Fibroblast of gingiva (primary cell): ENCODE measurements at regions not wholly inside any gene's neighbourhood (a gene's known extent, or its start where the extent isn't known, plus 50 kb on each side); places are given as distances from the start of the nearest gene placed in this dataset.

Experiments
- DNase-seq: peaks from one replicate; pipeline ENCODE4 v3.0.0-alpha.2; 2011; ENCODE audit warnings: low read depth

DNA sequence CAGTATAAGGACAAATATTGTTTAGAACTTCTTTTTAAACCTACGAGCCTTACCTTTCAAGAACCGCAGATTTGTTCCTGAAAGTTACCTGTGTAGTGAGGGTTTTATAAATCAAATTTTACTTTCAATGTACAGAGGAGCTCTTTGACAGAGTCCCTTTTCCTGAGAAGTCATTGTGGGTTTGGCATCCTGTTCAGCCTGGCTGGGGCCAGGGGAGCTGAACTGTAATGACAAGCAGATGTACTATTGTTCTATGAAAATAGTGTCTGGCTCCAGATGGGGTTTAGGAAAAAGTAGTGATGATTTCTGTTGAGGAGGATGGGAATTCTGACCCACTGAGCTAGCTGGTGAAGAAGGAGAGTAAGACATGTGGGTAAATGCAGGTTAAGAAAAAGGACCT is 196.2 kb upstream of the PGRMC2 start:
- DNase-seq = peak; percentile 77

DNA sequence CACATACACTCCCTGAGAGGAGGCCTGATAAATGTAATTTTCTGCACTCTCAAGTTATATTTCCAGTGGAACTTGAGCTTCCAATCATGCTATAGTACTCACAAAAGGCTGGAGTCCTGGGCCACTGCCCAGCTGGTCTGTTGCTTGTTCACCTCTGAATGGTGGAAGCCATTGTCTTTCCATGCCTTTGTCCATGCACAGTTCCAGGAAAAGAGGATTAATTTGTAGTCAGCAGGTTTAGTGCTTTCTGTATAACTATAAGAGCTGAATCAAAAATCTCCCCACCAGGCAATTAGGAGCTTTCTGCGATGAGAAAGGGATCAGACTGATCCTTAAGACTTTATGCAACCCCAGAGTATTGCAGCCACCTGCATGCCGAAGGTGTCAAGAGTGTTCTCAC is 195.4 kb upstream of the PGRMC2 start:
- no peak for DNase-seq

DNA sequence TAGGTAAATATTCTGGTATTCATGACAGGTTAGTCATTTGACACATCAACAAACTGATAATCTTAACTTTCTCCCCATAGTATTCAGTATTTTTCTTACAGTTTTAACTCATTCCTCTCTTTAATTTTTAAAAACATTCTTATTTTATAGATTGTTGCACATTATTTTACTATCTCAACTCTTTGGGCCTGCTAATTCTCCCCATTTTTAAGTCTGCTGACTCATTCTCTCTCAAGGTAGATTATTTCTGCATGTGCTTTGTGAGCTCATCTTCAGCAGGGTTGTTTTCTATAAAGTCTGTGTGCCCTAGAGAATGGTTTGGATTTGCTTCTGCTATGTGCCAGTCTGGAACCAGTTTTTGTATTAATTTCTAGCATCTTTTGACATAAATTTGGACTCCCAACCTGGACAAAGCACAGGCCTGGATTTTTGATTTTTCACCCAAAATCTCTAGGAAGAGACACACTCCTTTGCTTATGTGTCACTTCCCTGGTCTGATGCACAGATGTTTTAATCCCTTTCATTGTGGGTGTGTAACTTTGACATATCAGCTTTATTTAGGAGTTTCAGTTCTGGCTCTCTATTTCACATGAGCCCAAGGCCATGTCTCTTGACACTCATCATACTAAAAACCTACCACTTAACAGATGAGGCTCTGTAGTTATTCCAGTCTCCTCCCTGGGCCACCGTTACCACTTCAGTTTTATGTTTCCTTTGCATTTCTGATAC is 194.3 kb upstream of the PGRMC2 start:
- DNase-seq = no peak

DNA sequence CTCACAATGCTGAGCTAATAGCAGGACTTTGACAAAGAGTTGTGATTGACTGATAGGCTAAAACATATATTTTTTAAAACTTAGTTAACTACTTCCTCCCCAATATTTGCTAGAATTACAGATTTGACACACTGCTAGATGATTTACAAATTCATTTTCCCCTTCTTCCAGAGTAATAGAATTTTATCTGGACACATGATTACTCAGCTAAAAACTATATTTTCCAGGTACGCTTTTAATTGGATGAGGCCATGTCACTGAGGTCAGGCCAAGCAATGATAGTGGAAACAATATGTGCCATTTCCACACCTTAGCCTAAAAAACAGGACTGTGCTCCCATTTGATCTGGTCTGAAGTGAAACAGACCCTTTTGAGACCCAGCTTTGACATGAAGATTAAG is 193.3 kb upstream of the PGRMC2 start:
- no peak for DNase-seq

DNA sequence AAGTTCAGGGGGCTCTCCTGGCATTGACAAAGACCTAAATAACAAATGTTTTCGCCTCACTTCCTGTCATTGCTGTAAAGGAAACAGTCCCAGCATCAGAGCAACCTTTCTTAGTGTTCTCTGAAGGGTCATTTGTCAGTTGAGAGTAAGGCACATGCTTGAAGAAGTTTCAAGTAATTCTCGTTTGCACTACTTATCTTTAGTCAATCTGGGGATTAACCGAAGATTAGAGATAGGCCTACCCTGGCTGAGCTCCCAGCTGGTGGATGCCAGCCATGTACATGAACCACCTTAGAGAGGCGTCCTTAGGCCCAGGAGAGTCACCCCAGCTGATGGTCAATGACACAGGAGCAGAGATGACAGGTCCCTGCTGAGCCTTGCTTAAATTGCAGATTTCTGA is 189.9 kb upstream of the PGRMC2 start:
- DNase-seq = no peak

DNA sequence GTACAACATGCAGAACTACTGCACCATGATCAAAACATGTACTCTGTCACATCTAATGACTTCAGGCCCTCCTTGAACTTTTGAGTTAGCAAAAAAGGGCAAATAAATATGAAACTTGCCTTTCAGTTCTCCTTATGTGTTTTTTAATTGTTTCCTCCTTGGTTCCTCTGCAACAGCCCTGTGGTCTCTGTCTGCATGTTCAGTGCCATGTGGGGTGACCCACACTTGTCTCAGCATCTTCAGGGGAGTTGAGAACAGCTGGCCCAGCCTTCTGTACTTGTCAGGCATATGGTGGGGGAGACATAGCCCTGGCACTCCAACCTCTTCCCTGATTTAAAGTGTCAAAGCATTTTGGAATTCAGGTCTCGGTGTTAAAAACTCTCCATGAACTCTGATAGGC is 188.0 kb upstream of the PGRMC2 start:
- no peak for DNase-seq

DNA sequence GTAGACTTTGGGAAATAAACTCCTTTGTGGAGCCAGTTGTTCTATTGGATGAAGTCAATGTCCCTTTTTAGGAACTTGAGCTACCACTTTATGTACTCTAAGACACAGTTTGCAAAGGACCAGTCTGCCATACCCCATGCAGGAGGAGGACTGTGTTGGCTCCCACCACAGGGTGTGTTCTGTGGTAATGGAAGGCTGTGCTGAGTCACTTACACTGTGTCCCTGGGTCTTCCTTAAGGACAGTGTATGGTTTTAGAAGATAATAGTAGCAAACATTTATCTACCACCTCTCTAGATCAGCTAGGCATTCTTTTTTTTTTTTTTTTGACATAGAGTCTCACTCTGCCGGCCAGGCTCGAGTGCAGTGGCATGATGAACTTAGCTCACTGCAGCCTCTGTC is 184.0 kb upstream of the PGRMC2 start:
- DNase-seq = no peak

DNA sequence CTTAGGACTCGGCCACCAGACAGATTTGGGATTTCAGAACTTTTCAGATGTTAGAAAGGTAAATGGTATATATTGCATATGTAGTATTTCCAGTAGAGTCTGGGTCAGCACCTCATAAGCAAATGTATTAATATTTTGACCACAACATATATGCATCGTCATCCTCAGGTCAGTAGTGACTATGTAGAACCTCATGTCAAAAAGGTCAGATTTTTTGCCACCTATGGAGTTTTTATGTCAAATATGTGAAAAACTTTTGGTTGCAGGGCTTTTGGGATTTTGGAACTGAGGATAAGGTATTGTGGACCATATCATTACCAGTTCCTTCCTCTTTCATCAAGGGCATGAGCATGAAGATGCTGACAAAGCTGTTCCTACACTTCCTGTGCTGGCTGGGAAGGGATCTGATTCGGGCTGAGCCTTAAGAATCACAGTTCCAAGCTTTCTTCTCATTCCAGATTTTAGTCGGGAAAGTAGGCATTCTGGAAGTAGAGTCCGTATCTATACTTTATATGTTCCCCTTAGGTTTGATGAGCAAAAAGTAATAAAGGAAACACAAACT is 183.0 kb upstream of the PGRMC2 start:
- no peak for DNase-seq

DNA sequence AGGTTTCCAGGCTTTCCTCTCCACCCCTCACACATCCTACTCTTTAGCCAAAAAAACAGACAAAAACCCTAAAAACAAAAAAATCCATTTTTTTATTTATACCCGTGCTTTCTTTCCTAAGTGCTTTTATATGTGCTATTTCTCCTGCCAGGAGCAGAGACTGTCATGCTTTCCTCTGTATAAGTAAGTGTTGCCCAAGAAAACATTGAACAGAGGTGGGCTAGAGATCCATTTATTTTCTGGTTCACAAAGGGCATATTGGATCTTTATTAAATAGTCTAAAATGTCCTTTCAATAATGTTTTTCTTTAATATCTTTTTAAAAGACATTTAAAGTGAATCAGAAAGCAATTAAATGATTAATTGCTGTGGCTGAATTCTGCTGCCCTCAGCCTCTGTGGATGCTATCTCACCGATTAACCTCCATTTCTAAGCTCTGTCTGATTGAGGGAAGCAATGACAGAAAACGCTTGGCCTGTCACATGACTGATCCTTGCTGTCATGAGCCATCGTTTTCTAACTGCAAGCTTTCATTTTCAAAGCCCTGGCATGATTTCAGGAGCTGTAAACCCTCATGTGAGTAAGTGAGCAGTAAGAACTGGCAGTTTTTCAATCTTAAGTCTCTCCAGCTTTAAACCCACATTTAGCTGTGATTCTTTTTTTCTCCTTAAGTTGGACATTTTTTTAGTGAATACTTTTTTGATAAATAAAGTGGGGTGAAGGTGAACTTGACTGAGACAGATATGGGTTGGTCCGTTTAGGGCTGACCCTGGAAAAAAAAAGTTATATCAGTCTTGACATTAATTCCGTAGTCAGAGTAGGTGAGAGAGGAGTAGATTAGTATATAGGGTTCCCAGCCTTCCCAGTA is 180.7 kb upstream of the PGRMC2 start:
- DNase-seq = peak; percentile 96

DNA sequence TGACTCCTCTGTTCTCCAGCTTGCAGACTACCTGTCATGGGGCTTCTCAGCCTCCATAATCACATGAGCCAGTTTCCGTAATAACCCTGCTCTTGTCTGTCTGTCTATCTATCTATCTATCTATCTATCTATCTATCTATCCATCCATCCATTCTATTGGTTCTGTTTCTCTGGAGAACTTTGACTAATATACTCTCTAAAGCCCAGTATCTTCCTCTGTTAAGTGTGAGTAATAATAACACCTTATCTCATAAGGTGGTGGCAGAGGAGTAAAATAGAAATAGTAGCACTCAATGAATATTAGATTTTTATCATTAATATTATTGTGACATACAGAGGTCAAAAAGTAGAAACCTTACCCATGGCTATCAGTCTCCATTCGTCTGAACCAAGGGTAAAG is 177.9 kb upstream of the PGRMC2 start:
- no peak for DNase-seq

DNA sequence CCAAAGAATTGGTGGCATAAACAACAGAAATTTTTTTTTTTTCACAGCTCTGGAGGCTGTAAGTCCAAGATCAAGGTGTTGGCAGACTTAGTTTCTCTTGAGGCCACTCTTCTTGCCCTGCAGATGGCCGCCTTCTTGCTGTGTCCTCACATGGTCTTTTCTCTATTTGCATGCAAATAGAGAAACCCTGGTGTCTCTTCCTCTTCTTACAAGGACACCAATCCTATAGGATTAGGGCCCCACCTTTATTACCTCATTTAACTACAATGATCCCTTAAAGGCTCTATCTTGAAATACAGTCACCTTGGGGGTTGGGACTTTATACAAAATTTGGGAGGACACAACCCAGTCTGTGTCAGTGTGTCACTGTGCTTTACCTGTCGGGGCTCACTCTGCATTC is 175.4 kb upstream of the PGRMC2 start:
- no peak for DNase-seq

DNA sequence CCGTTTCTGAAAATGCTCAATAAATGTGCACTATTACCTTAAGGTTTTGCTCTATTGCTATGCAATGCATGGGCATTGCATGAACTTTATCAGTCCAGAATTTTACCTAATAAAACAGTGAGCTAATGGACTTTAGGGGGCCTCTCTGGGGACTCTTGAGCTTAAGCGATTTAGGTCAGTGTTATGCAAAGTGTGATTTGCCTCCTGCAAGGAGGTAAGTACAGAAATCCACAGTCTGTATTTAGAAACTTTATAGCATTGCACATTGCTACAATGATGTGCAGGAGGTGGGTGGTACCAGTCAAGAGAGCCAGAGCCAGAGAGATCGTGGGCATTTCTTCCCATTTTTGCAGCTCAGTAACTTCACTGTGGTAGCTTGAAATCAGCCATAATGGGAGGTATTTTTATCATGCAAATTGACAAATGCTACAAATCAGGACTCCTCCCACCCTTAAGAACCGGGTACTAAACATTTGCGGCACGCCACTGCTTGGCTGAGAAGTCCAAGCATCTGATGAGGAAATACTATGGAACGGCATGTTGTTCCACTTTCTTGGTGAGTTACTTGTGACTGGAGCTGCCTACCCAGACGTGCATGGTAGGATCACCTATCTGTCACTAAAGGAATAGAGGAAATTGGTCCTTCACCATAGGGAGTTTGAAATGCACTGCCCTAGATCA is 174.6 kb upstream of the PGRMC2 start:
- no peak for DNase-seq

DNA sequence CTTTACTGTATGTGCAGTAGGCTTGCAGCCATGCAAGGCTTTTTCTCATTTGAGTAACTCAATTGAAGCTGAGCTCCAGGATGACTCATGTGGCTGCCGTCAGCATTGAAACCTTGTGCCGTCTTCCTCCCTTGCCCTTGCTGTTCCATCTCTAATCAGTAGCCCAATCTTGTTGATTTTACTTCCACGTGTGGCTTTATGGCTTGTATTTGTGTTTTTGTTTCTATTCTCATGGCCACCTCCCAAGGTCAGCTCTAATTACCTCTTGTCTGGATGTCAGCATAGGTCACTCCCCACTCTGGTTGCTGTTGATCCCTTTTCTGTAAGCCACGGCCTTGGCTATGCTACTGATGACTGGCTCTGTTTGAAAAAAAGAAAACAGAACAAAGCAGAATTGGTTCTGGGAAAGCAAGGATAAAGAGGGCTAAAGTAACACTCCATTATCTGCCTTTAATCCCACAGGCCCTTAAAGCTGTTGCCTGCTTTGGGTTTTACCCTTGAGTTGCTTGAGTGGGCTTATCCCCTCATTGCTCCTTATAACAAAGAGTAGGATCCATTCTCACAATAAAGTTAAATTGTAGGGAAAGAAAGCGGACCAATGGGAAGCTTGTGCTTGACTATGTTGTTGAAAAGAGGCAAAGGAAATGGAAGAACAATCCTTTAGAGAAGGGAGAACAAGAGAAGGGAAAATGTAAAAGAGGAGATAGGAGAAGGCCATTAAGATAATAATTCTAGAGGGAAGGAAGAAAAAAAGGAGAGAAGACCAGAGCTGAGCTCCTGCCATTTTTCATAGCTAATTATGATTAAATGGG is 173.9 kb upstream of the PGRMC2 start:
- DNase-seq = peak; percentile 84

DNA sequence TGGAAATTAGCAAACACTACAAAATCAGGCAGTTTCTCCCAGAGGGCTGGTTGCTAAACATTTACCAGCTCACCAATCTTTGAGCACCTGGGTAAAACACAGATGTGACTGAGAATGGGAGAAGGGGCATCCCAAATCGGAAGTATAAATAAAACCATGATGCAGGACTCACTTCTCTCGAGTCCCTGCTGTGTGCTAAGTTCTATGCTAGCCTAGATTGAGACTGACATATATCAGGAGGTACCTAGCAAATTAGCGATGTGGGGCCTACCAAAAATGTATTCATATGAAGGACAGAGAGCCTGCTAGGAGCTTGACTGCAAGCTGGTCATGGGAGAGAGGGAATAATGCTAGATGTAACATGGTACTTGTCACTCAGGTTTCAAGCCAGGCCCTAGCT is 171.9 kb upstream of the PGRMC2 start:
- no peak for DNase-seq

DNA sequence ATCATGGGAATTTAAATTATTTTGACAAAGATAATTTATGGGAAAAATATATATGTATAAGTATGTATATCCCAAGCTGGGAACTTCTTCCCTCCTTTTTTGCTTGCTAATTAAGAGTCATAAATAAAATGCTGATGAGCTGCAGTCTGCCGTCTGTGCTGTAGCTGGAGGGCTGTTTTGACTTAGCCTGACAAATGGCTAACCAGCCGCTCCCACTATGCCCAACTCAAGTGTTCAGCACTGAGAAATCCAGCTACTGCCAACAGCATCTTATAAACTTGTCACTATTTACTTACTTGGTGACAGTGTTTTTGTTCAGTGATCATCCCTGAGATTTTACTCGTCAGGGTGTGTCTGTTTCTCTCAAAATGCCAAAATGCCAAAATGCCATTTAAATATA is 171.2 kb upstream of the PGRMC2 start:
- no peak for DNase-seq

DNA sequence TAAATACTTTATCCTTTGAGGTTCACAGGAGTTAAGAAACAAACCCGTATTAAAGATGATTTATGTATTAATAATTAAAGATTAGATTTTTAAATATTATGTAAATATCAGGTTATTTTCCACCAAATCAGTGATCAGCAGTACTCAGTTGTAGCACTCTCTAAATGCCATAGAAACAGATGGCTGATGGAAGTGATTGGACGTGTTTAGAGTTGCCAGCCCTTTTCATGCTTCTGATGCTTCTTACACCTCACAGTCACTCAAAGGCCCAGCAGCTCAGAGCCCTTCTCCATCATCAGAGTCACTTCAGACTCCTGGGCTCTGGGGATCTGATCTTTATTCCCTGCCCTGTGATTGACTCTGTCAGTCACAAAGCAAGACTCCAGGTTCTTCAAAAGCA is 170.1 kb upstream of the PGRMC2 start:
- DNase-seq = no peak

DNA sequence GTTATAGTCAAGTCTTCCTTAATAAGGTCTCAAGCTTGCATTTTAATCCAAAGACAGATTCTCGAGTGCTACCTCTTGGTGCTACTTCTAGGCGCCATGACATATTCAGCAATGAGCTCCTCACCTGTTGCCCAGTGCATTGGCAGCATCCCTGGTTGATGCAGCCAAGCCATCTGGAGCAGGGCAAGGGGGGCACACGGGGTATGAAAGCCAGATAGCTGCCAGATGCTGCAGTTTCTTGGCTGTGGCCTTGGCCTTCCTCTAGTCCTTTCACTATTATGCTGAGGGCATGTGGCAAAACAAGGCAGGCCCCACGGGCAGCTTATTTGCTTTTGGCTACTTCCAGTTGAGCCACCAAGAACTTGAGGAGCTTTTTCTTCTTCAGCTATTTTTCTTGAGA is 168.6 kb upstream of the PGRMC2 start:
- no peak for DNase-seq

DNA sequence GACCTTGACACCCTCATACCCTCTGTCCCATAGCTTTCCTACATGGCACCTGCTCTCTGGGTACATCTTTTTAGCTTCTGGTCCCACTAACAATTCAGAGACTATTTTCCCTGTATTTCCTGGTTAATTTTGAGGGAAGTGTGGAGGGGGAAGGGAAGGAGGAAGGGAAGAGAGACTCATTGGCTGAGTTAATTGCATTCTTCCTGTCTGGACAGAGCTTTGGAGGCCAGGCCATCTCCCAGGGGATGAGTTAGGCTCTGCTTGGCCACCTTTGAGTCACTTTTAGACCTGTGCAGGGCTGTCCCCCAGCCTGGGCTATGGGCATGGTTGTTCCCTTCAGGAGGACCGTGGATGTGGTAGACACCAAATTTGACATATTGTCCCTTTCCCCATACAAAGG is 167.9 kb upstream of the PGRMC2 start:
- DNase-seq = no peak

DNA sequence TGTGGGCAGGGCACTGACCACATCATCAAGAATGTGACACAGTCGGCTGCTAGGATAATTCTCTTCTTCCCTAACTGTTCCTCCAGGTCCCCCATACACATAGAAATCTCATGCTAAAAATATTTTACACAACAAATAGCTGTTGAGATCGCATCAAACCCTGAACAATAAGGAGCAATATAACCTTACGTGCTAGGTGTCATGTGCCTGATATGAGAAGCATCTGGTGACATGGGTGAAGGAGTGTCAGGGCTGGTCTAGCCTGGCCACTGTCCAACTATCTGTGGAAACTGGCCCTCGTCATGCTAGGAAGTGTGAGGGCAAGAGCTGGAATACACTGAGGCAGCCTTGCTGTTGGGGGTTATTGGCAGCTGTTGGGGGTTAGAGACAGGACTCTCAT is 167.3 kb upstream of the PGRMC2 start:
- no peak for DNase-seq

DNA sequence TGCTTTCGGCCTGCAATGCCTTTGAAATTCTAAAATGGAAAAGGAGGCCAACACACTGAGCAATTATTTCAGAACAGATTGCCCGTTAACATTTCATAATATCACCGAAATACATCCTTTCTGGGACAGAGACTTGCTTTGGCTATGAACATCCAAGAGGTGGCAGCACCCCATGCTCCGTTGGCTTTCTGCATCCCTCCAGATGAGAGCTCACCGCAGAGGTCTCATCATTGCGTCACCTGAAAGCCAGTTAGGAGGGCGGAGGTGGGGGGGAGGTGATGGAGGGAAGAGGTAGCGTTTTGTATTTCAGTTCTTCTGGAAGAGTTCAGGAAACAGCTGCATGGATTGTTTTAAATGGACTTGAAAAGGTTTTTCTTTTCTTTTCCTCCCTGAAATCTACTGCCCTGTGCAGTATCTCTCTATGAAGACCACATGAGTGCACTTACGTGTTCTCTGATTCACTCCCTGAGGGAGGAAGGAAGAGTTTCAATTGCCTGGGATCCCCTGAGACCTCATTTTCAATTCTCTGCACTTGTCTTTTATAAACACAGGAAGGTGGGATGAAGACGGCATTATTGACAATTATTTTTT is 166.8 kb upstream of the PGRMC2 start:
- peak; percentile 92 for DNase-seq

DNA sequence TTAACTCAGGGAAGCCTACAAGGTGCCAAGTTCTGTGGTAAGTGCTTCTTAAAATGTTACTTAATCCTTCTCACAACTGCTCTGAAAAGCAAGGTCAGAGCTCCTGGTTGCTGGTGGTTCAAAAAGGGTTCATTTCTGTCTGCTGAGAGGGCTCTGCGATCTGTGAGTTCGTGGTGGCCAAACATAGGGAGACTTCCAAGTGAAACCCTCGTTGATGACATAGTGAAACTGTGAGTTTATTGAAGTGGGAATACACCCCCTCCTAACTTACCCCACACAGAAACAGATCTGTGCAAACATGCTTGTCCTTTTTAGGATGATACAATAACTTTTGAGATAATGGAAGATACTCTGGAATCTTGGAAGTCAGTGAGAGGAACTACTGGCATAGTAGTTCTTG is 164.8 kb upstream of the PGRMC2 start:
- DNase-seq = no peak
